GM12892 (cell line): ENCODE measurements at regions not wholly inside any gene's neighbourhood (a gene's known extent, or its start where the extent isn't known, plus 50 kb on each side); places are given as distances from the start of the nearest gene placed in this dataset.

Experiments used
- POLR2A ChIP-seq: IDR thresholded peaks from 2 replicates; pipeline ENCODE4 v1.6.1; 2011; ENCODE audit warnings: low read depth, low read length, control low read depth
- POLR2AphosphoS5 ChIP-seq: IDR thresholded peaks from 2 replicates; pipeline ENCODE4 v1.6.1; 2011; ENCODE audit warnings: low read depth, low read length, control low read depth
- TAF1 ChIP-seq: IDR thresholded peaks from 2 replicates; pipeline ENCODE4 v1.6.1; 2011; ENCODE audit warnings: low read depth, mild to moderate bottlenecking, control low read depth, low read length, borderline replicate concordance

DNA sequence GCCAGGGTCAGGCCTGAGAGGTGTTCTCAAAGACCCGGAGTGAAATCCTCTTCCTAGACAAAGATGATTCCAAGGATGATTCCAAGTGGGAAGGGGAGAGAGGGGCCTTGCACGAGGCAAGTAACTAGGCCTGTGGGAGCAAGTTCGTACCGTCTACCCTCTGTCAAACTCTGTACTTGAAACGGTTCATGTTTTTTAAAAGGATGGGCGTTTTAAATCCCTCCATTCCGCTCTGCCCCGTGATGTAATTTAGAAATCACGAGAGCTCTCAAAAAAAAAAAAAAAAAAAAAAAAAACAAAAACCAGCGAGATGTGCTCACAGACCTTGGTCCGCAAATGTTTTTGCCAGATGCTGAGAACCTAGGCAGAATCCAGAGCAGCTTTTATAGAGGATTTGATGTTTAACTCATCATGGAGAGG lies 114.7 kb upstream of the CARD11 start:
- TF ChIP-seq POLR2A: no peak
- TF ChIP-seq POLR2AphosphoS5: no peak
- no peak for TF ChIP-seq TAF1
